Pancreas (tissue), 10 donors: ENCODE measurements at regions not wholly inside any gene's neighbourhood (a gene's known extent, or its start where the extent isn't known, plus 50 kb on each side); places are given as distances from the start of the nearest gene placed in this dataset.

ENCODE experiments used
- ATAC-seq, 4 donors: fragments of 200-7000 bp; cut with Tn5 transposase; one replicate each; pipeline versions ENCODE4 v1.8.0 to v1.9.1; 2020; ENCODE audit warnings: mild to moderate bottlenecking in 4 of 4, moderate library complexity in 4 of 4
- DNase-seq, 6 donors: peaks; one replicate each; pipeline ENCODE4 v3.0.0-alpha.2; 2020
- FAIRE-seq: peaks from 2 replicates; lab custom pipeline; 2012; peaks lifted over from hg19 to GRCh38; lab: Jason Lieb, UNC
- H3K27ac ChIP-seq, 4 donors: fragments of 200-600 bp; sonication (generic); 1 replicate in 3 of 4; 2 replicates in 1 of 4; pipeline versions ENCODE4 v1.5.0 to v1.8.0; 2020
- H3K27me3 ChIP-seq, 4 donors: fragments of 200-600 bp; one replicate each; pipeline ENCODE4 v1.8.0; 2021
- H3K36me3 ChIP-seq, 3 donors: fragments of 200-600 bp; sonication (generic) in 1 of 3; one replicate each; pipeline versions ENCODE4 v1.5.0 to v1.8.0; 2020 to 2021
- H3K4me1 ChIP-seq, 3 donors: fragments of 200-600 bp; one replicate each; pipeline ENCODE4 v1.8.0; 2021
- H3K4me3 ChIP-seq, 4 donors: fragments of 200-600 bp; sonication (generic) in 2 of 4; one replicate each; pipeline versions ENCODE4 v1.5.0 to v1.8.0; 2020 to 2021
- H3K9me3 ChIP-seq, 4 donors: fragments of 200-600 bp; one replicate each; pipeline ENCODE4 v1.8.0; 2021
- CTCF ChIP-seq, 4 donors: fragments of 200-600 bp; sonication (generic) in 3 of 4; IDR thresholded peaks; one replicate each; pipeline versions ENCODE4 v1.5.0 to v1.8.0; 2021; ENCODE audit warnings: antibody characterized with exemption in 4 of 4
- WGBS, 2 donors: extraction: QIAGEN DNeasy Blood & Tissue Kit; methylation state at CpG; one replicate each; pipeline ENCODE4 v1.1.7; 2013; 5-methylcytosine and 5-hydroxymethylcytosine counted together
- intact Hi-C, 3 donors: fragments of 100-400 bp; cut with DNase I; formaldehyde crosslinking; loops; one replicate each; pipeline versions ENCODE4 v1.11.1 to v1.14.2; 2022
- donor health status: healthy with polysubstance abuse.
- donor health status: DM: no; HTN: no; CAD: no; lungs with moderate emphysema.
- donor health status: DM: no; HTN: no; CAD: no.
- donor health status: control.
- donor health status: control.
- donor health status: Bipolar disorder and iron deficiency.
- donor health status: DM: yes; HTN: yes; CAD: no.
- donor health status: DM: no; HTN: no; CAD: no.
- donor health status: DM: no; HTN: no; CAD: no.
- donor health status: DM: yes; HTN: yes; CAD: no.

- Histone ChIP-seq H3K4me3 (no peak overlapping the region), H3K27me3 (peaks cover 0 to 2% (median 0%) of the 10 kb centered on the region in 4 donors), H3K36me3 (no peaks in the 10 kb centered on the region), H3K9me3 (no peaks in the 10 kb centered on the region), H3K4me1 (no peaks in the 10 kb centered on the region), H3K27ac (no peak overlapping the region)
- ATAC-seq (no peak), FAIRE-seq (no peak), DNase-seq (no peak)
- intact Hi-C loops = no loop called here
- TF ChIP-seq CTCF (IDR thresholded peaks at IDR 0.05) = no peak
- 59 to 71% methylated on average over 8 of the region's 8 CpGs for WGBS, 2 donors
Measured at GRCh38 chr22:34159491-34159890, 239.2 kb upstream of the LARGE1 start.

DNA sequence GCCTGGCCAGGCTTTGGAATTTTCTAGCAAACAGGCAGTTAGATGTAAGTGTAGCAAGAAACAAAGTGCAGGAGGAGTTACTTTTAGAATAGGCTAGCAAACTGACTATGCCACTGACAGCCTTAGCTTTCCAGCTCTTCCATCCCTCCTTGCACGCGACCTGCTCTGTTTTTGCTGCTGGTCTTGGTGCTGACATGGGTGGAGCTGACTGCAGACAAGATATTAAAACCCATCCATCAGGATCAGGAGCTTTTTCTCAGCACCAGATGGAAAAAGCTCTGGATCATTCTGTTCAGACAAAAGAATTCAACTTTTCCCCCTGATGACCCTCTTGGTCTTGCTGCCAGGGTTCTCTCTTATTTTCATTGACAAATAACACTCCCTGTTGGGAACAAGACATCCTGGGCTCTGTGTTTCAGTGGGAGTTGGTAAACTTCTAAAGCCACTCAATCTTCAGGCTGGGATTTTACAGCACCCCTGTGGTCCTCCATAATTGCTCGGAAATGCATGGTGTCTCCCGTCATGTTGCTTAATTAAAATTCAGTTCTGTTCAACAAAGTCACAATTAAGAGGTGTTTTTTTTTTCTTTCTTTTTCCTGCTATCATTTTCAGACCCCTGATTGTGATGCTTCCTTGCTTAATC, 240.0 kb upstream of the LARGE1 start:
- Histone ChIP-seq H3K4me3 (no peak overlapping the region), H3K36me3 (no peaks in the 10 kb centered on the region), H3K4me1 (no peaks in the 10 kb centered on the region), H3K27me3 (peaks cover 0 to 2% (median 0%) of the 10 kb centered on the region in 4 donors), H3K9me3 (no peaks in the 10 kb centered on the region), H3K27ac (no peak overlapping the region)
- FAIRE-seq = no peak
- WGBS, 2 donors = 19 to 27% methylated on average over 4 of the region's 4 CpGs
- intact Hi-C loops = no loop called here
- TF ChIP-seq CTCF (IDR thresholded peaks at IDR 0.05) = no peak
- no peak for ATAC-seq
- no peak for DNase-seq

DNA sequence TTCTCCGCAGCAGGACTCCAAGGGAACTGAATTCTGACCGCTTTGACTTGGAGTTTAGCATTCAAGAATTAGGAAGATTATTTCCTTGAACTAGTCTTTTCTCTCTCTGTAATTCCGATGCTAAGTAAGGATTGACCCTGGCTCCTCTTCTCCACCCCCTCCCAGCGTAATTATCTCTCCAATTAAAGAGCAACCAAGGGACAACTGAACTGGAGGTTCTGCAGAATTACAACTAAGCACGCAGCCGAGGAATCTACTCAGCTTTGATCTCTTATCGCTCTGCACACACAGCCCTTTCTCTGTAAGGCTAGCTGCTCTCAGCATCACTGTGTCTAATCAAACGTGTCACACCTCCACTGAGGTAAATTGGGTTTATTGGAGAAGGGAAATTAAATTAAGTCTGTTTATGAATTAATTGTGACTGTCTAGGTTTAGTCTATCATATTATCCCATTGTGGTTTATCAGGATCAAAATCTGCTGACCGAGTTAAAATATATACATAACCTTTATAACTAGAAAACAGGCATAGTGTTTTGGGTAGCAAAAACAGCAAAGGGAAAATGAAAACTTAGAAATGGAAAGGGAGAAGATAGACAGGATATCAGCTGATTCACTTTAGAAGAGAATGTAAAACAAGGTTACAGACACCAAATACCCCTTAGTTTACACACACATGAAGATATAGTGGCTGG, 241.3 kb upstream of the LARGE1 start:
- intact Hi-C loops = no loop called here
- no peaks in the 10 kb centered on the region for H3K27me3 ChIP-seq
- no peak overlapping the region for H3K27ac ChIP-seq
- H3K4me3 ChIP-seq = no peak overlapping the region
- no peaks in the 10 kb centered on the region for H3K4me1 ChIP-seq
- 19 to 24% methylated on average over 9 of the region's 9 CpGs for WGBS, 2 donors
- no peaks in the 10 kb centered on the region for H3K9me3 ChIP-seq
- DNase-seq (no peak), FAIRE-seq (no peak), ATAC-seq (no peak)
- H3K36me3 ChIP-seq = no peaks in the 10 kb centered on the region
- no peak for TF ChIP-seq CTCF (IDR thresholded peaks at IDR 0.05)

GRCh38 chr22:34198976-34199375, 278.7 kb upstream of the LARGE1 start:
- FAIRE-seq (no peak), DNase-seq (no peak), ATAC-seq (no peak)
- no peaks in the 10 kb centered on the region for H3K36me3 ChIP-seq
- no peaks in the 10 kb centered on the region for H3K9me3 ChIP-seq
- H3K4me1 ChIP-seq = no peaks in the 10 kb centered on the region
- no peak overlapping the region for H3K27ac ChIP-seq
- 28 to 30% methylated on average over 3 of the region's 3 CpGs for WGBS, 2 donors
- no peak overlapping the region for H3K4me3 ChIP-seq
- no peak for TF ChIP-seq CTCF (IDR thresholded peaks at IDR 0.05)
- H3K27me3 ChIP-seq = peaks cover 0 to 5% (median 0%) of the 10 kb centered on the region in 4 donors
- intact Hi-C loops = no loop called here

GRCh38 chr22:34210301-34210700, 290.0 kb upstream of the LARGE1 start:
- FAIRE-seq = no peak

More at GRCh38 chr22:34210301-34210700, 290.0 kb upstream of the LARGE1 start:
- no peak for ATAC-seq
- Histone ChIP-seq H3K36me3 (no peaks in the 10 kb centered on the region), H3K4me1 (no peaks in the 10 kb centered on the region), H3K27ac (no peak overlapping the region), H3K4me3 (no peak overlapping the region), H3K27me3 (no peaks in the 10 kb centered on the region), H3K9me3 (no peaks in the 10 kb centered on the region)
- TF ChIP-seq CTCF (IDR thresholded peaks at IDR 0.05) = no peak
- intact Hi-C loops = no loop called here
- DNase-seq = no peak
- WGBS, 2 donors = 57 to 61% methylated on average over 7 of the region's 7 CpGs
